ENCODE measurements at regions not wholly inside any gene's neighbourhood (a gene's known extent, or its start where the extent isn't known, plus 50 kb on each side); places are given as distances from the start of the nearest gene placed in this dataset.

- TF ChIP-seq EZH2 (IDR thresholded peaks at IDR 0.05; ENCODE audit: low read depth, unreplicated experiment) (no peak), POLR2AphosphoS5 (IDR thresholded peaks at IDR 0.05; ENCODE audit: low read depth) (no peak), CTCF (conservative IDR thresholded peaks at IDR 0.05; ENCODE audit: low read depth in 2 of 2) (no peak), REST (IDR thresholded peaks at IDR 0.05; ENCODE audit: unreplicated experiment) (no peak), EZH2phosphoT487 (IDR thresholded peaks at IDR 0.05; ENCODE audit: unreplicated experiment) (no peak)
Measured at GRCh38 chr2:88845772-88846661, 154.5 kb downstream of the RPIA start.
